Stimulated activated CD8-positive, alpha-beta memory T cell treated with anti-CD3 and anti-CD28 coated beads, Interleukin-4, amount 100 ng/mL, for 4 hours (primary cell): ENCODE measurements at regions not wholly inside any gene's neighbourhood (a gene's known extent, or its start where the extent isn't known, plus 50 kb on each side); places are given as distances from the start of the nearest gene placed in this dataset.
"Not testable (repeated sequence)": the region's sequence is repeated elsewhere in the genome, so short reads cannot be mapped to it uniquely, and the experiment has no call there.

Experiments used
- DNase-seq, 2 donors: peaks; one replicate each; pipeline ENCODE4 v3.0.0-alpha.2; 2020; ENCODE audit warnings: low read depth in 2 of 2, low spot score in 1 of 2

DNA sequence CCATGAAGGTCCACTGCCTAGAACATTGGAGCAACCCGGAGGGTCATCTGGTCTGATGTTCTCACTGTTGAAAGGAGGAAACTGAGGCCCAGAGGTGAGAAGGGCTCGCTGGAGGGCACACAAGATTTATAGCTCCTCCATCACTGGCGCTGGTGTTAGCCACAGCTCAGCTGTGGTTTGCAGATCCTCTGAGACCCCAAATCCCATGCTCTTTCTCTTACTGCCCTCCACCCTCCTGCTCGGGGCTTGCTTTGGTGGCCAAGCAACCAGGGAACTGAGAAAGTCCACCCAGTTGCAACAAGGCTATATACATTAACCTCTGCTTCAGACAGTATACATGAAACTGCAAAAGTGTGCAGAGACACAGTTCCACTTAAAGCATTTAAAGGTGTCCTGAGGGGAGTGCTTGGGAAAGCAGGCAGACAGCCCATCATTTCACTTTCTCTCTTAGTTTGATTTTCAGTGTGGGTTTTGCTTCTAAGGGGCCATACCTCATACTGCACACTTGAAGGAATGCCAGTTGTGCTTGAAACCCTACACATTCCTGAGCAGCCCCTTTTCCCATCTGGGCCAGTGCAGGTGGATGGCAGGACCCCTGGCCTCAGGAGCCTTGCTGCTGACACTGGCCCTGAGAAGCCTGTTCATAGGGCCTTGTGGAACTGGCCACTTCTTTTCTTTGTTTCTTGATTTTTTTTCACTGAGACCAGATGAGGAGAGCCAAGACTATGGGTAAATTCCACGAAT is 347.6 kb downstream of the CDC5L start:
- DNase-seq, result no peak

DNA sequence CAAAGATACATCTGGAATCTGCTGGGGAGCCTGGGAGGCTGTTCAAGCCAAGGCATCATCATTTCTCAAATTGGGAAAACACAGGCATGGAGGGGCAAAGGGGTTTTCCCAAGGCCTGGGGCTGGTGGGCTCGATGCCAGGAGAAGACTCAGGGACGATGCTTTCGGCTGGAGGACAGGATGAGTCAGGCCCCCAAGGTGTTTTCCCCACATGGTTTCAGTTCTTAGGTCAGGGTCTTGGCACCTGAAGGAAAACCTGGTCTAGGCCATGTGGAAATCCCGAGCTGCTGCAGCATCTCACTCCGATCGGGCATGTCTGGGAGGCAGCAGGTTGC is 348.1 kb downstream of the CDC5L start:
- no peak for DNase-seq

- DNase-seq, result no peak
These were observed 349.8 kb downstream of the CDC5L start for GRCh38 chr6:44737341-44737740.

GRCh38 chr6:44737829-44738528 is 350.5 kb downstream of the CDC5L start:
- no peak for DNase-seq

DNA sequence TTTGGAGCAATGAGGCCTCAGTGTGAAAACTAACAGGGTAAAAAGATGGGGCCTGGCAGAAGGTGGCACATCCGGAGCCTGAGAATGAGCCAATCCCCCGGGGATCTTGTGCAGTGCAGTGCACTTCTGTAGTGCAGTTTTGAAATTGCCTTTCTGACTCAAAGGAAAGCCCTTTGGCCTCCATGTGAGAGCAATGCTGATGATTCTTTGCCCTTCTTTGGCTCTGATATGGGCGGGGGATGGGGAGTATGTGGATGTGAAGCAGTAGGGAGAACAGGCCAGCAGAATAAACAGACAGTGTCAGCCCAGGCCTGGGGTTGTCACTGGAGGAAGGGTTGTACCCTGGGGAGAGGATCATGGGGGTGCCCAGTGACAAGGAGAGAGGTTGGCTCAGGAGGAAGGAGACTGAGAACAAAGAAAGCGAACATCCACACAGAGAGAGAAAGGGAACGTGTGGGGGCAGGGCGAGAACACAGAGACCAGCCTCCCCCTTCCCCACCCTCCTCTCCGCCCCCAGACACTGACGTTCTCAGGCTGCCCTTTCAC is 351.2 kb downstream of the CDC5L start:
- no peak for DNase-seq

- no peak for DNase-seq
These were observed 351.7 kb downstream of the CDC5L start for GRCh38 chr6:44739181-44739580.

DNA sequence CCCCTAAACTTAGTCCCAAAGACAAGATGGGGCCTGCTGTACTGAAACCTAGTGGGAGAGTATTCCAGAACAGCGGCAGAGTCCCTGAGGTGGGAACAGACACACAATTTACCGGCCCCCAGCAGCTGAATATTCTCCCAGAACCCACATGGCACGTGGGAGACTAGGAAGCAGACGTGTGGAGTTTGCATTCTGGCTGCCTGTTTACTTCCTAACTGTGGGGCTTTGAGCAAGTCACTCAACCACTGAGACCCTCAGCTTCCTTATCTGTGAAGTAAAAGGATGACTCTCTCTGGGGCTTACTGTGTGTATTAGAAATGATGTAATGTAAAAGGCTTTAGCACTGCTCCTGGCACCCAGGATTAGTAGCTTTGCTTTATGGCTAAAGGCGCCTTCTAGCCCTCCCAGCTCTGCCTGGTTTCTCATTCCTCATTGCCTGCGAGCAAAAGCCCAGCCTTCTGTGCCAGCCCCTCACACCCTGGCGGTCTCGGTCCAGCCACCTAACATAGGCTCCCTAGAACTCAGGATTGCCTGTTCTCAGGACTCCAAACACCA is 353.1 kb downstream of the CDC5L start:
- no peak for DNase-seq

DNA sequence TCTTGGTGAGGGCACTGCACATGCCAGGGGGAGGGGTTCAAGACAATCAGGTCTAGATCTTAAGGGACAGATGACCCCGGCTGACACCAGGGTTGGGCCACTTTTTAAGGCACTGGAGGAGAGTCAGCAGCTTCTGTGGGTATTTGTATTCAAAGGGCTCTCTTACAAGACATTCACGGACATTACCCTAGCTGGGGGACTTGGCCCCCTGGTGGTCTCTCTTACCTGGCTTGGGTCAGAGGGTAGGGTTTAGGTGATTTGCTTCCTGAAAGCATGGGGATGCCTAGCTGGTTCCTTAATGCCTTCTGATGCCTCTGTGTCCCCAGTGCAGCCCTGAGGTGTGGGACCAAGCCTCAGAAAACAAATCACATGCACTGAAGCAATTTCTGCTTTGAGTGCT is 354.7 kb downstream of the CDC5L start:
- no peak for DNase-seq

DNA sequence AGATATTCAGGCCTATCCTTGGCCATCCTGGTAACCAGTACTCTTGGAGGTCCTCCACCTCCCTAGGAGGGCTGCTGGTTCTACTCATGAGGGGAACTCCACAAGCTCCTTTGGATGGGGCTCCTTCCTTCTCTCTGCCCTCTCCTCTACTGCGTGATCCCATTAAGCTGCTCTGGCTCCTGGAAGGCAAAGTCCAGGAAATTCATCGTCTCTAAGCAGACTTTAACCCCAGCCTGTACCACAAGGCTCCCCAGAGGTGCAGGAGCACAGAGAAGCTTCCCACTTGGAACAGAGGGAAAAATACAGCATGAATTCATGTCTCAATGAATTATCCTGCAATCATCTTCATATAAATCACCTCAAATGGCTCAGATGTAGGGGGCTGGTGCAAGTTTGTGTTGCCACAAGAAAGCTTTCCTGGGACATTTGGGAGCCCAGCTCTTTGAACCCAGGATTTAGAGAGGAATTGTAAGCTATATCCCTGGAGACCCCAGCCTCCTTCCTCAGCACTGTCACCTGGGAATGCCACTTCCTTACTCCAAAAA is 355.4 kb downstream of the CDC5L start:
- no peak for DNase-seq

DNA sequence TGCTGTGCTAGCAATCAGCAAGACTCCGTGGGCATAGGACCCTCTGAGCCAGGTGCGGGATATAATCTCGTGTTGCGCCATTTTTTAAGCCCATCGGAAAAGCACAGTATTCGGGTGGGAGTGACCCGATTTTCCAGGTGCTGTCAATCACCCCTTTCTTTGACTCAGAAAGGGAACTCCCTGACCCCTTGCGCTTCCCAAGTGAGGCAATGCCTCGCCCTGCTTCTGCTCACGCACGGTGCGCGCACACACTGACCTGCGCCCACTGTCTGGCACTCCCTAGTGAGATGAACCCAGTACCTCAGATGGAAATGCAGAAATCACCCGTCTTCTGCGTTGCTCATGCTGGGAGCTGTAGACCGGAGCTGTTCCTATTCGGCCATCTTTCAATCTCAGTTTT is 372.6 kb downstream of the CDC5L start:
- not testable (repeated sequence) for DNase-seq

DNA sequence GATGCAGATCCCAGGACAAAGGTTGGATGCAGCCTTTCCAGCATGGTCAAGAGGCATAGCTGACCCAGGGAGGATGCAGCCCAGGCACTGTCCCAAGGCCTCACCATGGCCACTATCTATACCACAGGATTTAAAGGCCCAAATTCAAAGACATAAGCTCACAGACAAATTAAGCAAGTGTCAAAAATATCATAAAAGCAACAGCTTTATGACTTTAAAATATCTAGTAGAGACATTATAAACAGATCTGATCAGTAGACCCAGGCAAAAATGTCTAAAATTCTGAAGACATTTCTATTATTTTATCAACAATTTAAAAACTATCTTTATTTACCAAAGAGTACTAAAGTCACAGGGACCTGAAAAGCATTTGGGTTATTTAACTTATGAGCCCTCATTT is 373.5 kb downstream of the CDC5L start:
- no peak for DNase-seq

DNA sequence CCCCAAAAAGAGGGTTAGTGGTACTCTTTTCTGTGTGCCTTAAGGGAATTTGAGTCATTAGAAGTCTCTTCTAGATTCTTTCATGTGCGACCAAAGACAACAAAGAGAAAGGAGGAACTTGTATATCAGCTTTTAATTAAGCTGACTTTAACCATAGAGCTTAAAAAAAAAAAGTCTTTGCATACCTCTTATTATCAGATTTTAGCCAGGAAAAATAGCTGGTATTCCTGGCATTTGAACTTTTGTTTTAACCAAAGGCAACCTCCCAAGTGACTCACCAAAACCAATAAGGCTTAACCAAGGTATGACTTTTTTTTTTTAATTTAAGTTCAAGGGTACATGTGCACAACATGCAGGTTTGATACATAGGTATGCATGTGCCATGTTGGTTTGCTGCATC is 375.0 kb downstream of the CDC5L start:
- DNase-seq, result no peak

- DNase-seq, result no peak
These were observed 384.3 kb downstream of the CDC5L start for GRCh38 chr6:44771647-44772415.

- DNase-seq, result no peak
These were observed 385.3 kb downstream of the CDC5L start for GRCh38 chr6:44772838-44773237.

GRCh38 chr6:44775121-44775520 is 387.6 kb downstream of the CDC5L start:
- no peak for DNase-seq

GRCh38 chr6:44776344-44776743 is 388.8 kb downstream of the CDC5L start:
- no peak for DNase-seq

DNA sequence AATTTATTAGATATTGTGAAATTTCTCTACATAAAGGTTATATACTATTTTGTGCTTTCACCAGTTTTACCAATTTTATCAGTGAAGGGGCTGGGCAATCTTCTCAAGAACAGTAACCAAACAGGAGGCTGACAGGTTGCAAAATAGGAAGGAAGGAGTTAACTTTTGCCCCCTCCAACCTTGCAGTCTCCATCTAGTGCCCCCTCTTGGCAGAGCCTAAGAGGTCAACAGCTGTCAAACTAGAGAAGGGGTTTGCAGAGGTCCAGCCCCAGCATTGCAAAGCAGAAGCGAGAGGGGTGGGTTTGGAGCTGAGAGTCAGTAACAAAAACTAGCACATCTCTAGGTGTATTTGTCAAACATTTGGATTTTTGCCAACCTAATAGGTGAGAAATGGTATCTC is 391.0 kb downstream of the CDC5L start:
- no peak for DNase-seq
